ENCODE measurements at regions not wholly inside any gene's neighbourhood (a gene's known extent, or its start where the extent isn't known, plus 50 kb on each side); places are given as distances from the start of the nearest gene placed in this dataset.
"Not testable (repeated sequence)": the region's sequence is repeated elsewhere in the genome, so short reads cannot be mapped to it uniquely, and the experiment has no call there.

GRCh38 chr2:143839456-143839855, 680.5 kb downstream of the ZEB2 start:
- intact Hi-C loops (cut with DNase I), result no loop called here
- DNase-seq (ENCODE audit: missing footprints), result no peak
- ATAC-seq, result no peak

- ATAC-seq; intact Hi-C loops (cut with DNase I); DNase-seq (ENCODE audit: missing footprints): not testable (repeated sequence)
Measured at GRCh38 chr2:143837055-143837454, 682.9 kb downstream of the ZEB2 start.

GRCh38 chr2:143835481-143835880, 684.4 kb downstream of the ZEB2 start:
- intact Hi-C loops (cut with DNase I), result no loop called here
- no peak for ATAC-seq
- no peak for DNase-seq (ENCODE audit: missing footprints)

- intact Hi-C loops (cut with DNase I), result no loop called here
- DNase-seq (ENCODE audit: missing footprints) (no peak), ATAC-seq (no peak)
Measured at GRCh38 chr2:143833015-143833660, 686.8 kb downstream of the ZEB2 start.

- intact Hi-C loops (cut with DNase I), result no loop called here
- DNase-seq (ENCODE audit: missing footprints) (no peak), ATAC-seq (no peak)
Measured at GRCh38 chr2:143830476-143830875, 689.4 kb downstream of the ZEB2 start.

GRCh38 chr2:143828763-143829537, 691.0 kb downstream of the ZEB2 start:
- no peak for ATAC-seq
- intact Hi-C loops (cut with DNase I), result no loop called here
- no peak for DNase-seq (ENCODE audit: missing footprints)

- no peak for DNase-seq (ENCODE audit: missing footprints)
- no peak for ATAC-seq
- intact Hi-C loops (cut with DNase I), result no loop called here
Measured at GRCh38 chr2:143824791-143825190, 695.1 kb downstream of the ZEB2 start.

- ATAC-seq, result peak; percentile 13
- intact Hi-C loops (cut with DNase I), result no loop called here
Measured at GRCh38 chr2:143823876-143824275, 694.7 kb downstream of the ARHGAP15 start.

GRCh38 chr2:143823296-143823695, 694.1 kb downstream of the ARHGAP15 start:
- intact Hi-C loops (cut with DNase I), result no loop called here
- DNase-seq (ENCODE audit: missing footprints) (no peak), ATAC-seq (no peak)

More at GRCh38 chr2:143823876-143824275, 694.7 kb downstream of the ARHGAP15 start:
- no peak for DNase-seq (ENCODE audit: missing footprints)

GRCh38 chr2:143822736-143823135, 693.5 kb downstream of the ARHGAP15 start:
- intact Hi-C loops (cut with DNase I), result no loop called here
- ATAC-seq (no peak), DNase-seq (ENCODE audit: missing footprints) (no peak)

- intact Hi-C loops (cut with DNase I), result no loop called here
- ATAC-seq, result no peak
- no peak for DNase-seq (ENCODE audit: missing footprints)
Measured at GRCh38 chr2:143819764-143820163, 690.5 kb downstream of the ARHGAP15 start.

- no peak for DNase-seq (ENCODE audit: missing footprints)
- intact Hi-C loops (cut with DNase I), result no loop called here
- ATAC-seq, result peak; percentile 60
Measured at GRCh38 chr2:143819190-143819735, 690.0 kb downstream of the ARHGAP15 start.
